ENCODE measurements at regions not wholly inside any gene's neighbourhood (a gene's known extent, or its start where the extent isn't known, plus 50 kb on each side); places are given as distances from the start of the nearest gene placed in this dataset.

DNA sequence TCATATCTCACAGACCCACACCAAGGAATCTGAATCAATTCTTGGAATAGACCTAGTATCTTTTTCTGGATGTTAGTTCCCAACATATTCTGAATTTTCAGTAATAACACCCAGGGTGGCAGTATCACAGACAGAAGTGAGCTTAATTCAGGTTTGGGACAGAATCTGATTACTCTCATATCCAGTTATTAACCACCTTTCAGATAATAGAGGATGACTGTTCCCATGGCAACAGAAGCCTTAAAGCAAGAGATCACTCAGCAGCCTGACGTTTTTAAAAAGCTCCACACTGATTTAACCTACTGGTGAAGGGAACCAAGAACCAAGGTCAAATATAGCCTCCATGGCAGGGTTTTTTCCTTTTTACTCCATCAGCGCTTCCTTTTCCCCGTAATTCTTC is 68.4 kb downstream of the ACTBL2 start:
- DNase-seq = no peak
- TF ChIP-seq, protein P1, sequence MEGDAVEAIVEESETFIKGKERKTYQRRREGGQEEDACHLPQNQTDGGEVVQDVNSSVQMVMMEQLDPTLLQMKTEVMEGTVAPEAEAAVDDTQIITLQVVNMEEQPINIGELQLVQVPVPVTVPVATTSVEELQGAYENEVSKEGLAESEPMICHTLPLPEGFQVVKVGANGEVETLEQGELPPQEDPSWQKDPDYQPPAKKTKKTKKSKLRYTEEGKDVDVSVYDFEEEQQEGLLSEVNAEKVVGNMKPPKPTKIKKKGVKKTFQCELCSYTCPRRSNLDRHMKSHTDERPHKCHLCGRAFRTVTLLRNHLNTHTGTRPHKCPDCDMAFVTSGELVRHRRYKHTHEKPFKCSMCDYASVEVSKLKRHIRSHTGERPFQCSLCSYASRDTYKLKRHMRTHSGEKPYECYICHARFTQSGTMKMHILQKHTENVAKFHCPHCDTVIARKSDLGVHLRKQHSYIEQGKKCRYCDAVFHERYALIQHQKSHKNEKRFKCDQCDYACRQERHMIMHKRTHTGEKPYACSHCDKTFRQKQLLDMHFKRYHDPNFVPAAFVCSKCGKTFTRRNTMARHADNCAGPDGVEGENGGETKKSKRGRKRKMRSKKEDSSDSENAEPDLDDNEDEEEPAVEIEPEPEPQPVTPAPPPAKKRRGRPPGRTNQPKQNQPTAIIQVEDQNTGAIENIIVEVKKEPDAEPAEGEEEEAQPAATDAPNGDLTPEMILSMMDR (IDR thresholded peaks at IDR 0.05) = no peak
- no peak for TF ChIP-seq POLR2A (IDR thresholded peaks at IDR 0.05)
- Histone ChIP-seq H3K4me1 (peaks cover 0 to 41% (median 15%) of the 10 kb centered on the region in 12 donors), H3K9me3 (no peaks in the 10 kb centered on the region), H3K27me3 (no peaks in the 10 kb centered on the region), H3K27ac (peak overlapping the region in 4 of 12 donors; percentile 5 to 39 (median 26)), H3K36me3 (no peaks in the 10 kb centered on the region), H3K4me3 (no peak overlapping the region)
- intact Hi-C loops (cut with DNase I) = no loop called here
- no peak for ATAC-seq
- 64 to 89% (median 78%) methylated on average over 3 of the region's 3 CpGs for WGBS, 4 donors

DNA sequence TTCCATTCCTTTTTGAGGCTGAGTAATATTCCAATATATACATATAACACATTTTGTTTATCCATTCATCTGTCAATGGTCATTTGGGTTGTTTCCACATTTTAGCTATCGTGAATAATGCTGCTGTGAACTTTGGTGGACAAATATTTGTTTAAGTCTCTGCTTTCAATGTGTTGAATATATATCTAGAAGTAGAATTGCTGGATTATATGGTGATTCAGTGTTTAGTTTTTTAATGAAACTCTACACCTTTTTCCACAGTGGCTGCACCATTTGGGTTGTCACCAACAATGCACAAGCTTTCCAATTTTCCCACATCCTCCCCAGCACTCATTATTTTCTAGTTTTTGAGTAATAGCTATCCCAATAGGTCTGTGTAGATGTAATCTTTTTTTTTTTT is 69.5 kb downstream of the ACTBL2 start:
- no peak overlapping the region for H3K4me3 ChIP-seq
- no peak for TF ChIP-seq POLR2A (IDR thresholded peaks at IDR 0.05)
- TF ChIP-seq, protein P1 (IDR thresholded peaks at IDR 0.05) = no peak
- H3K27ac ChIP-seq = no peak overlapping the region
- DNase-seq (no peak), ATAC-seq (no peak)
- H3K9me3 ChIP-seq = no peaks in the 10 kb centered on the region
- 85 to 98% (median 98%) methylated on average over 1 of the region's 1 CpG for WGBS, 4 donors
- no peaks in the 10 kb centered on the region for H3K27me3 ChIP-seq
- peaks cover 0 to 51% (median 22%) of the 10 kb centered on the region in 12 donors for H3K4me1 ChIP-seq
- intact Hi-C loops (cut with DNase I) = no loop called here
- no peaks in the 10 kb centered on the region for H3K36me3 ChIP-seq

DNA sequence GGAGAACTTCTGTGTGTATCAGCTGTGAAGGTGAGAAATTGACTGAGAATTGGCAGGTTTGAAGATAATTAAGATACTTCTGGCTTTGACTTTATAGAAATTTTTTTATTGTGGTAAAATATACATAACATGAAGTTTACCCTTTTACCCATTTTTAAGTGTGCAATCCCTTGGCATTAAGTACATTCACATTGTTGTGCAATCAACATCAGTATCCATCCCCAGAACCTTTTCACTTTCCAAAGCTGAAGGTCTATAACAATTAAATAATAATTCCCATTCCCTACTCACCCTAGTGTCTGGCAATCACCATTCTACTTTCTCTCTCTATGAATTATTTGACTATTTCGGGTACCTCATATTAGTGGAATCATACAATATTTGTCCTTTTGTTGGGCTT is 69.9 kb downstream of the ACTBL2 start:
- Histone ChIP-seq H3K4me3 (no peak overlapping the region), H3K27ac (no peak overlapping the region), H3K27me3 (no peaks in the 10 kb centered on the region), H3K4me1 (peaks cover 0 to 56% (median 23%) of the 10 kb centered on the region in 12 donors), H3K36me3 (no peaks in the 10 kb centered on the region), H3K9me3 (no peaks in the 10 kb centered on the region)
- 96 to 99% (median 98%) methylated on average over 1 of the region's 1 CpG for WGBS, 4 donors
- no peak for DNase-seq
- ATAC-seq = no peak
- intact Hi-C loops (cut with DNase I) = no loop called here
- TF ChIP-seq POLR2A (IDR thresholded peaks at IDR 0.05) = no peak
- TF ChIP-seq, protein P1 (IDR thresholded peaks at IDR 0.05) = no peak

DNA sequence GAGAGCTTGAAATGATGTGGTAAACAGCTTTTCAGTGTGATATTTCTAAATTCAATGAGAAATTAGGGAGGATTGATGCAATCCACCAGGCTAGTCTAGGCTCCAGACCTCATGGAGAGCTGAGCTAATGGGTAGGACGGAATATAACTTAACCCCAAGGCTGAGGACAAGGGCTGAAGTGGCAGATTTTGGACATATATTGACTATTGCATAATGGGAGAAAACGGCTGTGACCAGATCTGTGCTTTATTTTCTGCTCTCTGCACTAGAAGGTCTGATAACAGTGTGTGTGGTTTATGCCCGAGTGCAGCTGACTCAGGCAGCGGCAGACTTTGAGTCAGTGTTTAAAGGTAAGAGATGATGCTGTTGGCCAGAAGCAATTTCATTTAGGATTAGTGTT is 70.6 kb downstream of the ACTBL2 start:
- Histone ChIP-seq H3K4me1 (peaks cover 0 to 63% (median 23%) of the 10 kb centered on the region in 12 donors), H3K4me3 (no peak overlapping the region), H3K36me3 (no peaks in the 10 kb centered on the region), H3K27me3 (no peaks in the 10 kb centered on the region), H3K9me3 (no peaks in the 10 kb centered on the region), H3K27ac (peak overlapping the region in 1 of 12 donors; percentile 17)
- no peak for TF ChIP-seq POLR2A (IDR thresholded peaks at IDR 0.05)
- TF ChIP-seq, protein P1 (IDR thresholded peaks at IDR 0.05) = no peak
- ATAC-seq (peak in 2 of 4 donors; percentile 35 to 49), DNase-seq (no peak)
- WGBS, 4 donors = 42 to 61% (median 54%) methylated on average over 4 of the region's 4 CpGs
- intact Hi-C loops (cut with DNase I) = no loop called here
